ENCODE measurements at regions not wholly inside any gene's neighbourhood (a gene's known extent, or its start where the extent isn't known, plus 50 kb on each side); places are given as distances from the start of the nearest gene placed in this dataset.

DNA sequence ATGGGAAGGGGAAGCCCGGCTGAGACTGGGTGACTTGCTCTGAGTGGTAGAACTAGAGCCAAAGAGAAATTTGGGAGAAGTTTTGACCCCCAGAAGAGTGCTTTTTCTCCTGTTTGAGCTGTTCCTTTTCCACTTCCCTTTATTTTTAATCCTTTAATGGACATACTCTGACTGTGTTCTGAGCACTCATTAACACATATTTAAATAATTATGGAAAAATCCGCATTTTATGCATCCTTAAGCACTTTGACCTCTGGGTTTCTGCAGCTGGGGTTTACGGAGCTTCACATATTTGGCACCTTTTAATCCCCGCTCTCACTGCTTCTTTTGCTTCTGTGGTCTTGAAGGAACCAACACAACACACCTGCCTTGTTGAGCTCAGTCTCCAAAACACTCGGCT lies 114.7 kb downstream of the FOXL1 start:
- TF ChIP-seq, protein P1, sequence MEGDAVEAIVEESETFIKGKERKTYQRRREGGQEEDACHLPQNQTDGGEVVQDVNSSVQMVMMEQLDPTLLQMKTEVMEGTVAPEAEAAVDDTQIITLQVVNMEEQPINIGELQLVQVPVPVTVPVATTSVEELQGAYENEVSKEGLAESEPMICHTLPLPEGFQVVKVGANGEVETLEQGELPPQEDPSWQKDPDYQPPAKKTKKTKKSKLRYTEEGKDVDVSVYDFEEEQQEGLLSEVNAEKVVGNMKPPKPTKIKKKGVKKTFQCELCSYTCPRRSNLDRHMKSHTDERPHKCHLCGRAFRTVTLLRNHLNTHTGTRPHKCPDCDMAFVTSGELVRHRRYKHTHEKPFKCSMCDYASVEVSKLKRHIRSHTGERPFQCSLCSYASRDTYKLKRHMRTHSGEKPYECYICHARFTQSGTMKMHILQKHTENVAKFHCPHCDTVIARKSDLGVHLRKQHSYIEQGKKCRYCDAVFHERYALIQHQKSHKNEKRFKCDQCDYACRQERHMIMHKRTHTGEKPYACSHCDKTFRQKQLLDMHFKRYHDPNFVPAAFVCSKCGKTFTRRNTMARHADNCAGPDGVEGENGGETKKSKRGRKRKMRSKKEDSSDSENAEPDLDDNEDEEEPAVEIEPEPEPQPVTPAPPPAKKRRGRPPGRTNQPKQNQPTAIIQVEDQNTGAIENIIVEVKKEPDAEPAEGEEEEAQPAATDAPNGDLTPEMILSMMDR (IDR thresholded peaks at IDR 0.05), result no peak
- no peak for TF ChIP-seq POLR2A (IDR thresholded peaks at IDR 0.05)
